Neural cell (in vitro differentiated cells): ENCODE measurements at regions not wholly inside any gene's neighbourhood (a gene's known extent, or its start where the extent isn't known, plus 50 kb on each side); places are given as distances from the start of the nearest gene placed in this dataset.

Source experiments
- EZH2 ChIP-seq: fragments of 200-600, 300-800 bp; shearing (Covaris generic), sonication (generic); IDR thresholded peaks from 2 replicates; pipeline ENCODE4 v1.6.1; 2014; ENCODE audit warnings: antibody characterized with exemption, low read length, borderline replicate concordance, mild to moderate bottlenecking; ENCODE audit not compliant: insufficient read depth, poor library complexity, severe bottlenecking
- TF ChIP-seq, protein P1 (sequence below): fragments of 450-650 bp; IDR thresholded peaks from 2 replicates; pipeline ENCODE4 v1.5.1; 2014; ENCODE audit warnings: antibody characterized with exemption, mild to moderate bottlenecking, moderate library complexity; ENCODE audit not compliant: poor library complexity, severe bottlenecking

- TF ChIP-seq, protein P1, sequence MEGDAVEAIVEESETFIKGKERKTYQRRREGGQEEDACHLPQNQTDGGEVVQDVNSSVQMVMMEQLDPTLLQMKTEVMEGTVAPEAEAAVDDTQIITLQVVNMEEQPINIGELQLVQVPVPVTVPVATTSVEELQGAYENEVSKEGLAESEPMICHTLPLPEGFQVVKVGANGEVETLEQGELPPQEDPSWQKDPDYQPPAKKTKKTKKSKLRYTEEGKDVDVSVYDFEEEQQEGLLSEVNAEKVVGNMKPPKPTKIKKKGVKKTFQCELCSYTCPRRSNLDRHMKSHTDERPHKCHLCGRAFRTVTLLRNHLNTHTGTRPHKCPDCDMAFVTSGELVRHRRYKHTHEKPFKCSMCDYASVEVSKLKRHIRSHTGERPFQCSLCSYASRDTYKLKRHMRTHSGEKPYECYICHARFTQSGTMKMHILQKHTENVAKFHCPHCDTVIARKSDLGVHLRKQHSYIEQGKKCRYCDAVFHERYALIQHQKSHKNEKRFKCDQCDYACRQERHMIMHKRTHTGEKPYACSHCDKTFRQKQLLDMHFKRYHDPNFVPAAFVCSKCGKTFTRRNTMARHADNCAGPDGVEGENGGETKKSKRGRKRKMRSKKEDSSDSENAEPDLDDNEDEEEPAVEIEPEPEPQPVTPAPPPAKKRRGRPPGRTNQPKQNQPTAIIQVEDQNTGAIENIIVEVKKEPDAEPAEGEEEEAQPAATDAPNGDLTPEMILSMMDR = no peak
- TF ChIP-seq EZH2 = no peak
Measured at GRCh38 chr2:76612764-76613163, 902.0 kb upstream of the GCFC2 start.
